Smooth muscle cell (in vitro differentiated cells): ENCODE measurements at regions not wholly inside any gene's neighbourhood (a gene's known extent, or its start where the extent isn't known, plus 50 kb on each side); places are given as distances from the start of the nearest gene placed in this dataset.

Experiments used
- DNase-seq: peaks from one replicate; lab custom pipeline; 2025; ENCODE audit not compliant: unreplicated experiment; lab: John Stamatoyannopoulos, UW
- H2AFZ ChIP-seq: fragments of 200-600 bp; sonication (generic); 2 replicates; pipeline ENCODE4 v1.6.0; 2016; ENCODE audit warnings: antibody characterized with exemption, low read depth, mild to moderate bottlenecking
- H3F3A ChIP-seq: fragments of 200-600 bp; sonication (generic); 2 replicates; pipeline ENCODE4 v1.6.0; 2017; ENCODE audit warnings: antibody characterized with exemption, low read depth
- H3K27ac ChIP-seq: fragments of 200-600 bp; sonication (generic); 2 replicates; pipeline ENCODE4 v1.5.1; 2016; ENCODE audit warnings: low read depth, mild to moderate bottlenecking
- H3K27me3 ChIP-seq: fragments of 200-600 bp; sonication (generic); 2 replicates; pipeline ENCODE4 v1.6.1; 2016; ENCODE audit warnings: low read depth, mild to moderate bottlenecking
- H3K36me3 ChIP-seq: fragments of 200-600 bp; sonication (generic); 2 replicates; pipeline ENCODE4 v1.5.1; 2016; ENCODE audit warnings: low read depth
- H3K4me1 ChIP-seq: fragments of 200-600 bp; sonication (generic); 2 replicates; pipeline ENCODE4 v1.5.1; 2016; ENCODE audit warnings: low read depth
- H3K4me2 ChIP-seq: fragments of 200-600 bp; sonication (generic); 2 replicates; pipeline ENCODE4 v1.6.0; 2016; ENCODE audit warnings: mild to moderate bottlenecking
- H3K4me3 ChIP-seq: fragments of 200-600 bp; sonication (generic); 2 replicates; pipeline ENCODE4 v1.5.1; 2016; ENCODE audit warnings: mild to moderate bottlenecking
- H3K79me2 ChIP-seq: fragments of 200-600 bp; sonication (generic); 2 replicates; pipeline ENCODE4 v1.6.0; 2016; ENCODE audit warnings: low read depth, mild to moderate bottlenecking
- H3K9ac ChIP-seq: fragments of 200-600 bp; sonication (generic); 2 replicates; pipeline ENCODE4 v1.6.0; 2016; ENCODE audit warnings: low read depth
- H3K9me3 ChIP-seq: fragments of 200-600 bp; sonication (generic); replicated peaks from 2 replicates; pipeline ENCODE4 v1.5.1; 2016; ENCODE audit warnings: low read depth
- H4K20me1 ChIP-seq: fragments of 200-600 bp; sonication (generic); 2 replicates; pipeline ENCODE4 v1.6.0; 2016; ENCODE audit warnings: low read depth
- WGBS: methylation state at CpG from one replicate; pipeline ENCODE4 v1.1.7; 2016; ENCODE audit warnings: low lambda C conversion rate; 5-methylcytosine and 5-hydroxymethylcytosine counted together
- TF ChIP-seq, protein P1 (sequence below): fragments of 200-600 bp; sonication (generic); IDR thresholded peaks from 2 replicates; pipeline ENCODE4 v1.5.1; 2017; ENCODE audit warnings: borderline replicate concordance, mild to moderate bottlenecking, antibody characterized with exemption; ENCODE audit not compliant: insufficient read depth, poor library complexity, severe bottlenecking

DNA sequence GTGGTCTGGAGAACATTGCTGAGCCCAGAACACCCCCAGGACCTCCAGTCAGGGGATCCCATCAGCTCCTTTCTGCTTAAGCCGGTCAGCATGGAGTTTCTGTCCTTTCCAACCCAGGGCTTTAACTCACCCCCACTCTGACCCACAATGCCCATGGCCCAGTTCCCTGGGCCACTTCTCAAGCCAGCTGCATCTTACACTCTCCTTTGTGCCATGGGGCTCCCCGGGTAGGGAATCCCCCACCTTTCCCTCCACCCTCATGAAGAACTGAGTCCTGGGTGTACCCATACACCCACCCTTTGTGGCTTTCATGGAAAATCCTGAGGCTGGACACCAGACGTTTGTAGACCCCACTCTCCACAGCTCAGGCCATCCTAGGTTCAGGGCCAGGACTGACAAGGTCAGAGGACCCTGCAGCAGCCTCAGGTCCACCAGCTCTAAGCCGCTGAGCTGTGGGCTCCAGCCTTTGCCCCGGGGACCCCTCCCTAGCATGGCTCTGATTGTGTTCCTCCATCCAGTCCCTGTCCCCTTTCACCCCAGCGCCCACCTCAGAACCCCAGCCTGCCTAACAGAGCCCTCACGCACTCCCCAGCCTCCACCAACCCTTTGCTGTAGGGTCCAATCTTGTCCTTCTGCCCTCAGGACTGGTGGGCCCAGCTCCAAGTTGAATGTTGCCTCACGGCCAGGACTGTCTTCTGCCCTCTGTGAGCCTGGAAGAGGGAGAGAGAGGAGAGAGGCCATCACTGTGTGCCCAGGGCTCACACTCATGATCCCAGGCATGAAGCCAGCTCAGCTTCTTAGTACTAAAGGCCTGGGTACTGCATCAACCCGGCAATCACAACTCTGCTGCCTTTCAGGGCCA, 394.8 kb downstream of the MATN1 start:
- no peaks in the 10 kb centered on the region for H3F3A ChIP-seq
- H2AFZ ChIP-seq: no peak overlapping the region
- H3K27ac ChIP-seq: no peak overlapping the region
- no peak overlapping the region for H3K9ac ChIP-seq
- no peaks in the 10 kb centered on the region for H3K79me2 ChIP-seq
- H3K4me3 ChIP-seq: no peak overlapping the region
- H3K4me2 ChIP-seq: no peak overlapping the region
- no peaks in the 10 kb centered on the region for H3K4me1 ChIP-seq
- WGBS: 87% methylated on average over 9 of the region's 9 CpGs
- H3K27me3 ChIP-seq: no peaks in the 10 kb centered on the region
- no peaks in the 10 kb centered on the region for H3K9me3 ChIP-seq
- TF ChIP-seq, protein P1, sequence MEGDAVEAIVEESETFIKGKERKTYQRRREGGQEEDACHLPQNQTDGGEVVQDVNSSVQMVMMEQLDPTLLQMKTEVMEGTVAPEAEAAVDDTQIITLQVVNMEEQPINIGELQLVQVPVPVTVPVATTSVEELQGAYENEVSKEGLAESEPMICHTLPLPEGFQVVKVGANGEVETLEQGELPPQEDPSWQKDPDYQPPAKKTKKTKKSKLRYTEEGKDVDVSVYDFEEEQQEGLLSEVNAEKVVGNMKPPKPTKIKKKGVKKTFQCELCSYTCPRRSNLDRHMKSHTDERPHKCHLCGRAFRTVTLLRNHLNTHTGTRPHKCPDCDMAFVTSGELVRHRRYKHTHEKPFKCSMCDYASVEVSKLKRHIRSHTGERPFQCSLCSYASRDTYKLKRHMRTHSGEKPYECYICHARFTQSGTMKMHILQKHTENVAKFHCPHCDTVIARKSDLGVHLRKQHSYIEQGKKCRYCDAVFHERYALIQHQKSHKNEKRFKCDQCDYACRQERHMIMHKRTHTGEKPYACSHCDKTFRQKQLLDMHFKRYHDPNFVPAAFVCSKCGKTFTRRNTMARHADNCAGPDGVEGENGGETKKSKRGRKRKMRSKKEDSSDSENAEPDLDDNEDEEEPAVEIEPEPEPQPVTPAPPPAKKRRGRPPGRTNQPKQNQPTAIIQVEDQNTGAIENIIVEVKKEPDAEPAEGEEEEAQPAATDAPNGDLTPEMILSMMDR: no peak
- H4K20me1 ChIP-seq: no peaks in the 10 kb centered on the region
- DNase-seq: no peak
- H3K36me3 ChIP-seq: no peaks in the 10 kb centered on the region

DNA sequence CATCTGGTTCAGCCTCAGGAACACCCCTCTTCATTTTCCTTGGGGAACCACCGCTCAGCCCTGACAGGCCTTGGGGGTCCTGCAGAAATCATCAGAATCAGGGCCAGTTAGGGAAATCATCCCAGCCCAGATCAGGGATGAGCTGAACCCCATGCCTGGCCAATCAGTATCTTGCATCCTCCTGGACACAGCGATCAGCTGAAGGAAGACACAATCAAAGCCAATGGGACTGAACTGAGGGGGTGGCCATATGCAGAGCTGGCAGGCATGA, 395.4 kb downstream of the MATN1 start:
- DNase-seq: no peak
- Histone ChIP-seq H3K9ac (no peak overlapping the region), H3K4me1 (no peaks in the 10 kb centered on the region), H2AFZ (no peak overlapping the region), H4K20me1 (no peaks in the 10 kb centered on the region), H3K36me3 (no peaks in the 10 kb centered on the region), H3K4me3 (no peak overlapping the region), H3K27ac (no peak overlapping the region), H3K4me2 (no peak overlapping the region), H3K27me3 (no peaks in the 10 kb centered on the region), H3K9me3 (no peaks in the 10 kb centered on the region), H3K79me2 (no peaks in the 10 kb centered on the region), H3F3A (no peaks in the 10 kb centered on the region)
- TF ChIP-seq, protein P1: no peak
- WGBS: 92% methylated on average over 2 of the region's 2 CpGs

DNA sequence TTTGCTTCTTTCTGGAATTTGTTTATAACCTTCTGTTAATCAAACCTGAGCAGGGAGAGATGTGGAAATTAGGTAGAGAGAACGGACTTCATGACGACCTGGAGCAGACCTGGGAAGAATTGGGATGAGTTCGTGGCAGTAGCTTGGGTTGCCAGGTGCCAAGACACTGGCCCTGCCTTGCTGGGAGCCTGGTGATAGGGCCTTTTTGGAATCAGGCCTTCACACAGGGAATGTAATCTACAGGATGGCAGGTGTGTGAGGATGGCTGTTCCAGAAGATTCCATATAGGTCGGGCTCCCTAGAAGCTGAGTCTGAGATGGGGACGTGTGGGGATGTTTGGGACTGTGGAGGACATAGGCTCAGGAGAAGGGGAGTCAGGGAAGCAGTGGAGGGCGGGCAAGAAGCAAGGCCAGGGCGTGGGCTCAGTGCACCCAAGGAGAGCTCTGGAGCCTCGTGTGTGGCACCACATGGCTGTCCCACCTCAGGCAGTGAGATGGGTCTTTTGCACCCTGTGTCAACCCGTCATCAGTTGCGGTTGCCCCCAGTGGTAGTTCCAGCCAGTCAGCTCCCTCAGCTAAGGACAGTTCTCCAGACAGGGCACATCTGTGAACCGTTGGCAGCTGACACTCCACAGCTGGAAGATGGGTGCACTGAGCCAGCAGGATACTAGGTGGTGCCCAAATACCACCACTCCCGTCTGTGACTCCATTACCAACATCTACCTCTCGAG, 395.9 kb downstream of the MATN1 start:
- no peak overlapping the region for H3K9ac ChIP-seq
- TF ChIP-seq, protein P1: no peak

GRCh38 chr1:30325999-30326398, 397.4 kb downstream of the MATN1 start:
- no peak overlapping the region for H3K9ac ChIP-seq
- WGBS: 84% methylated on average over 6 of the region's 6 CpGs

More for the DNA sequence above, 395.9 kb downstream of the MATN1 start:
- WGBS: 94% methylated on average over 13 of the region's 13 CpGs
- H3K27me3 ChIP-seq: no peaks in the 10 kb centered on the region
- H2AFZ ChIP-seq: no peak overlapping the region
- H3F3A ChIP-seq: no peaks in the 10 kb centered on the region
- no peaks in the 10 kb centered on the region for H3K4me1 ChIP-seq
- no peak for DNase-seq
- H4K20me1 ChIP-seq: no peaks in the 10 kb centered on the region
- no peak overlapping the region for H3K4me2 ChIP-seq
- H3K27ac ChIP-seq: no peak overlapping the region
- no peaks in the 10 kb centered on the region for H3K79me2 ChIP-seq
- H3K36me3 ChIP-seq: no peaks in the 10 kb centered on the region
- no peak overlapping the region for H3K4me3 ChIP-seq
- no peaks in the 10 kb centered on the region for H3K9me3 ChIP-seq

More at GRCh38 chr1:30325999-30326398, 397.4 kb downstream of the MATN1 start:
- H3K4me3 ChIP-seq: no peak overlapping the region
- no peaks in the 10 kb centered on the region for H3K79me2 ChIP-seq
- H3K36me3 ChIP-seq: no peaks in the 10 kb centered on the region
- no peak overlapping the region for H3K4me2 ChIP-seq
- H3K9me3 ChIP-seq: no peaks in the 10 kb centered on the region
- H3K27me3 ChIP-seq: no peaks in the 10 kb centered on the region
- DNase-seq: no peak
- TF ChIP-seq, protein P1: no peak
- no peaks in the 10 kb centered on the region for H3F3A ChIP-seq
- no peak overlapping the region for H2AFZ ChIP-seq
- no peak overlapping the region for H3K27ac ChIP-seq
- H3K4me1 ChIP-seq: no peaks in the 10 kb centered on the region
- no peaks in the 10 kb centered on the region for H4K20me1 ChIP-seq
